Inflammatory macrophage treated with lipopolysaccharide for 4 hours (primary cell): ENCODE measurements at regions not wholly inside any gene's neighbourhood (a gene's known extent, or its start where the extent isn't known, plus 50 kb on each side); places are given as distances from the start of the nearest gene placed in this dataset.

Source experiments
- DNase-seq: peaks from one replicate; pipeline ENCODE4 v3.0.0-alpha.2; 2020

DNA sequence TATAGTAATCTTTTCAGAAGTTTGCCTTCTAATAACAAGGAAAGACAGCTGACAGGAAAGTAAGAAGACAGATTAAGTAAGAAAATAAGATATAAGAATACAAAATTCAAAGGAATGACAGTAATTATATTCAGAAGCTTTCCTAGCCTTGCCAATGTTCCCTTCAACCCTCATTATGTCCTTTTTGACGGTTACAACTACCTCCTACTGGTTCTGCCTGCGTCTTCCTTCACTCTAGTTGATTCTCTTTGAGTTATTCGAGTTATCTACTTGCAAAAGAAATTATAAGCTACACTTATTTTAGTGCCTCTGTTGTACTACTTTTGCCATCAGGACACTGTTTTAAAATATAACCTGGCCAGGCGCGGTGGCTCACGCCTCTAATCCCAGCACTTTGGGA, 218.9 kb upstream of the GYPC start:
- no peak for DNase-seq

DNA sequence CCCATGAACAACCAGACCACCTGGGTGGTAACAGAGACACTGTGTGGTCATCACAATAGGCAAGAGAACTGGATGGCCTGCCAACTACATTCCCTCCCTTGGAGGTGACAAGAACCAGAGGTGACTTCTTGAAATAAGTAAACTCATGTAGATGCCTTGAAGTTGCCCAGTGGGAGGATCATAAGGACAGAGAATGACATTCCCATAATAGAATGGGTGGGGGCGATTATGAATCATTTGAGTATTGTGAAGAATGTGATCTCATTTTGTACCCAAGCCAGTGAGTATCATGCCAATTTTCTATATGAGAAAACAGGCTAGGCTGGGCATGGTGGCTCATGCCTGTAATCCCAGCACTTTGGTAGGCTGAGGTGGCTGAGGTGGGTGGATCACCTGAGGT, 211.4 kb upstream of the GYPC start:
- DNase-seq = no peak

DNA sequence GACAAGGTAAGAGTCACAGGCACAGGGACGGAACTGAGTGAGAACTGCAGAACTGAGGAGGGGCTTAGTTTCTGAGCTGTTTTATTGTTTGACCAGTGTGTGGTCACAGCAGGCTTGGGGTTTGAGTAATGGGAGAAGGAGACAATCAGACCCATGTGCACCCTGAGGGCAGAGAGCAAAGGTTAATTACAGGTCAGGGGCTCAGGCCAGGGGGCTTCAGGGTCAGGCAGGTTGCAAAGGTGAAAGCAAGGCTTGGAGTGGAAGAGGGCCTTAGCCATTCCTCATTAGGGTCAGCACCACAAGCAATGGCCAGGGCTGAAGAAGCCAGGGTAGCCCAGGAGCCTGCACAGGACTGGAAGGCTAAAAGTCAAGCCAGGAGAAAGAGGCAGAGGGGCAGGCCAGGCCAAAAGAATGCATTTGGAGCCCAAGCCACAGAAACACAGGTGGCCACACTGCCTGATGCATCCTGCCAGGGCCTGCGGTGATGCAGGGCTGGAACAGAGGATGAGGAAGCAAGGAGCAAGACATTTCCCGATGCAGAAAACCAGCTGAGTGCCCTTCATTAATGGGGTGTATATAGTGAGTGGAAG, 209.8 kb upstream of the GYPC start:
- no peak for DNase-seq

DNA sequence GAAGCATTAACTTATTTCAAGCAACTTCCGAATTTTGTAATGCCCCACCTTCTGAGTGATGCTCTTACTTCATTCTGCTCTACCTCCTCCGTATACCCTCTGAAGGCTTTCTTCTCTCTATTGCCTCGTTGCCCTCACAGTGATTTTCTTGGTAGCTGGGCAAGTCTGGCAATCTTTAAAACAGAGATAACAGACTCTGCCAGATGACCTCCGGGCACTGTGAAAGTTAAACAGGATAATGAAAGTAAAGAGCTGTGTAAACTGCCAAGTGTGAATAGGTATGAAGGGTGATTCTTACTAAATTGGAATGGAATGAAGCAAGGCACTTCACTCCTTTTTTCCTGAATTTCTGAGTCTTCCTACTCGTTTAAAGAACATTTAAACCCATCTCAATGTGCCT, 207.3 kb upstream of the GYPC start:
- no peak for DNase-seq

DNA sequence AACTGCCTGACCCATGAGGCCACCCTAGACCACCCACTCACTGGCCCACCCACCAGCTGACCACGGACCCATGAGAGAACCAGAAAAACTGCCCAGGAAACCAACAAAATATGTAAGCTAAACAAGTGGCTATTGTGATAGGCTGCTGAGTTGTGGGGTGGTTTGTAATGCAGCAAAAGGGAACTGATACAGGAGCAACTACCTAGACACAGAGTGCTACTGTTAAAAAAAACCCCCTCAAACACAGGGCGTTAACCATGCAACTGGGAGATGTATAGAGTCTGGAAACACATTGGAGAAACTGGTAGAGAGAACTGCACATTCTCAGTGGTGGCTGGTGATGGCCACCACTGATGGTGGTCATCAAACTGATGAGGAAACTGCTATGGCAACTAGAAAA, 206.3 kb upstream of the GYPC start:
- no peak for DNase-seq

DNA sequence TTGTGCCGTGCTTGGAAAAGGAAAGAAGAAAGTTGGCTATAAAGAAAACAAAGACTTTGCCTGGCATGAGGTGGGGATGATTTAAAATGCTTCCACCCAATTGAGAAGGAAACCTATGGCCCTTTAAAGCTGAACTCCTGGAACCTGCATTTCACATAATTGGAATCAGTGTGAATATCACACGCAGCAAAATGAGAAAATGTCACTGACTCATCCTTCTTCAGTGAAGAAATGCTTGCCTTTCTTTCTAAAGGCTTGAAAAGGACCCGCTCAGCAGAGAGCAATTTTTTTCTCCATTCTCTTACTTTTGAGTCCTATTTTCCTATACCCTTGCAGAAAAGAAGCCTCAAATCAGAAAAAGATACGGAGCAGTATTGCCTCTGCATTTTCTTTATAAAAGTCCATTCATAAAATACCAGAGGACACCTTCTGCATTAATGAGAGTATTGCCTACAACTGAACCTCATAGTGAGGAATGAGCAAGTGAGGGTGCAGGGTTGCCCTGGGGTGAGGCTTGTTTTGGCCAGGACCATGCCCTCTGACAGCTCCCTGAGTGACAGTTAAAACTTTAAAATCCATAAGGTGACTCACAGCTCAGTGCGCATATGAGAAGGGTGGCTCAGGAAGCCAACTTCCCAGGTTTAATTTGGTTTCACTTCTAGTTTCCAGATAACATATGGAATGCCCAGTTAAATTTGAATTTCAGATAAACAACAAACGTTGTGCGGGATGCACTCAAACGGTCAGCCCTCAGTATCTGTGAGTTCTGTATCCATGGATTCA, 191.9 kb upstream of the GYPC start:
- no peak for DNase-seq

DNA sequence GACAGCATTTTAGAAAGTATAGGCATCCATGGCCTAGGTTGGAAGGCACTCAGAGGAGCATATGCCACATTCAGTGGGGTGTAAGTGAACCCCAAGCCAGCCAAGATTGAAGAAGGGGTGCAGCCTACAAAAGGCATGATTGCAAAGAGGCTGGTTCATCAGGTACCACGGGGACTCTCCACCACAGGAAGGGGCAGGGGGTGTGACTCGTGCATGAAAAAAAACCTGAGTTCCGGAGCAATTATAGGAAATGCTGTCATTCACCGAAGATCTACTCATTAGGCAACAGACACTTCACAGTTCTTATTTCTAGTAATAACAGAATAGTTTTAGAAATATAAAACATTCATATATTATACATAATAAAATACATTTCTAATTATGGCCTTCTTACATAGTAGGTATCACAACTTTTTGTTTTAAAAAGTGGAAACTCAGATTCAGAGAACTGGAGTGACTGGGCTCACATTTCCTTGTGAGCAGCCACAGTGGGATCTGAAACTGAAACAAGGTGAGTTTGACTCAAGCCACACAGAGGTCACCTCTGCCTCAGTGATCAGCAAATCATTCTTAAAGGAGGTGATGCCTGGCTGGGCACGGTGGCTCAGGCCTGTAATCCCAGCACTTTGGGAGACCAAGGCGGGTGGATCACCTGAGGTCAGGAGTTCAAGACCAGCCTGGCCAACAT, 188.4 kb upstream of the GYPC start:
- DNase-seq = no peak

DNA sequence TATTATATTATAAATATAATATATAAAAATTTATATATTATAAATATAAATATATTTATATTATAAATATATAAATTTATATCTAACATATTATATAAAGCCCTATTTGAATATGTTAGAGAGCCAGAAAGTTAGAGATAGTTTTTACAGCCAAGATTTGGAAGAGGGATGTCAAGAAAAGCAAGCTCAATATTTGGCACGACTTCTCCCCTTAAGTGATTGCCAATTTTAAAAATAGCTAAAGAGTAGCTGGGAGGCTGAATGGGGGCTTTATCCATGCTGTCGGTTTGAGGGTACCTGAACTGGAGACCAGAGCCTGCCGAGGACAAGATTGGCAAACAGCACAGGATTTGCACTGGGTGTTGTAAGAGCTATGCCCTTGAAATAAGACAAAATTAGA, 180.9 kb upstream of the GYPC start:
- no peak for DNase-seq

DNA sequence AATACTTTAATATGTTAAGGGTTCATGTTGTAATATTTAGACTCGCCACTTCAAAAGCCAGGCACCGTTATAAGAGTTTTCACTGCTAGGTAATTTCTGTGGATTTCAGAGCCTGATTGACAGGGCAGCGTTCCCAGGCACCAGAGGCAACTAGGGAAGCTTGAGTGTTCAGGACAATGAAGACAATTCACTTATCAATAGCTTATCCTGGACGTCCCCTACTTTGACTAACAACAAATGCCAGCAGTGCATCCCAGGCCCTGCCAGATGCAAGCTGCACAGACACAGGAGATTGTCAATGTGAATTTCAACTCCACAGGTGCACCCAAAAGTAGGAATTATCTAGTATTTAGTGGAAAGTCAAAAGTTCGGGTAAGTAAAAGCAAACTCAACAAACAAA, 179.3 kb upstream of the GYPC start:
- no peak for DNase-seq

DNA sequence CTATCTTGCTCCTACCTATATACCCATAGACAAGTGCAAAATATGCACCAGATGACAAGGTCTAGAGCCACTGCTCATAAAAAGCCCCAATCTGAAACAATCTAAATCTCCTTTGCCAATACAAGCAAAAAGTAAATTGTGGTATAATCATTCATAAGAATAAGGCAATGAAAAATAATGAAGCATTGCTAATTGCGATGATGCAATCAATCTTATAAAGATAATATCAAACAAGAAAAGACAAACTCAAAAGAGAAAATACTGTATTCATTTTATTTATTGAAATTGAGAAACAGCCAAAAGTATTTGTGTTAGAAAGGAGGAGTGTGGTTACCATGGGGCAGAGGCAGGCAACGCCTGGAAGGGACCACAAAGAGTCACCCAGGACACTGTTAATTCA, 175.9 kb upstream of the GYPC start:
- DNase-seq = no peak

DNA sequence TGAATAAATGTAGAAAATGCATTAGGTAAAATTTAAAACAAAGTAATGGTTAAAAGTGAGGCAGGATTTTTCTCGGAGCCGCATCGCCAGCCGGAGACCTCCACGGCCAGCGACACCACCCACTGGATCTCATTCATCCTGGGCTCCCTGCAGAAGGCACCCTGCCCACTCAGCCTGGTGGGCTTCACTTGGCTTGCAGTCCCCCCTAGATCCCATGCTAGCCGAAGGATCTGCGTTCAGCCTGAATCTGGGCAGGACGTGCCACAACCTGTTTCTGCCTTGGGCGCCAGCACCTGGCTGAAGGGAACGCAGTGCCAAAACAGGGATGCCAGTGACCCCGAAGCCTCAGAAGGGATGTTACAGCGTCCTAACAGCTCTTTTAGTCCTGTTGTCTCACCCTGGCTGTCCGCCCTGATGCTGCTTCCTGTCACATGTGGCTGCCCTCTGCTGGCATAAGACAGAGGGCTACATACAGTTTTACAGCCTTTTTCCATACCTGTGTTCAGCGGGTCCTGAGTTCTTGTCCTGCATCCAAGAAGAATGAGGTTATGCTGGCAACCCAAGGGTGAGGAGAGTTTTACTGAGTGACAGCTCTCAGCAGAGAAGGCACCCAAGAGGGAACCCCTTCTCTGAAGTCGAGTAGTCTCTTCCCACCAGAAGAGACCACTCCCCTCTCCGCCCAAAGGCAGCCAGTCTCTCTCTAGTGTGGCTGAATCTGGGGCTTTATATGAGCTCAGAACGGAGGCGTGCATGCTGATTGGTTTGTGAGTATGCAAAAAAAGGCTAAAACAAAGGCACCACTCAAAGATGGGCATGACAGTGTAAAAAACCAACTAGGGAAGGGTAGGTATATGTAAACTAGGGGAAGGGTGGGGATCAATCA, 173.1 kb upstream of the GYPC start:
- no peak for DNase-seq

DNA sequence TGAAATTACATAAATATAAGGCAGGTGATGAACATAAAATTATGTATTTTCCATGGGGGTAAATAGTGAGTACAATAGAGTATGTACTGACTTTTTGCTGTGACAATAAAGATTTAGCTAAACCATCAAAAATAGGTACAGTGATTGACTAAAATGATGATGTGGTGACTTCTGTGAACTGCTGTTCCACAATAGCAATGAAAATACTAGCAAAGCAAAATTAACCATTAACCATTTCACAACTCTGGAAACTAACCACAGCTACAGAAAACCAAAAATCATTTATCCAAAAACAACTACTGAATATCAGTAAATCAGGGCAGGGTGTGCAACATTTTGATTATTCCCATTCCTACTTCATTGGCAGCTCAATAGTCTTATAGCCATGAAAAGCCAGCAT, 161.4 kb upstream of the GYPC start:
- no peak for DNase-seq

DNA sequence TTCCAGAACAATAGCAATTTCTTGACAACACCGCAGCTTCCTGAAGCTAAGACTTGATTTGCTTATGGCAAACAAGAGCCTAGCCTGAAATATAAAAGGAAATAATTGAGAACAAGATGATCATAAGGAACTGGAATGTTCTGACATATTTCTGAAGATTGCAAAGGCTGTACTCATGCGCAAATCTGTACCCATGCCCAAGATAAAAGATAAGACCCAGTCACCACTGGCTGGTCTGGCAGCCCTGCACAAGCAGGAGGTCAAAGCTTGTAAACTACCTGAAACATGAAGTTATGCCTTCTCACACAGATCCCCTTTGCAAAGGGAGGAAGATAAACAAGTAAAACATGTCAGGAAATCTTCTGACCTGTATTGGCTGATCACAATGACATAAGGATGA, 160.8 kb upstream of the GYPC start:
- DNase-seq = no peak

DNA sequence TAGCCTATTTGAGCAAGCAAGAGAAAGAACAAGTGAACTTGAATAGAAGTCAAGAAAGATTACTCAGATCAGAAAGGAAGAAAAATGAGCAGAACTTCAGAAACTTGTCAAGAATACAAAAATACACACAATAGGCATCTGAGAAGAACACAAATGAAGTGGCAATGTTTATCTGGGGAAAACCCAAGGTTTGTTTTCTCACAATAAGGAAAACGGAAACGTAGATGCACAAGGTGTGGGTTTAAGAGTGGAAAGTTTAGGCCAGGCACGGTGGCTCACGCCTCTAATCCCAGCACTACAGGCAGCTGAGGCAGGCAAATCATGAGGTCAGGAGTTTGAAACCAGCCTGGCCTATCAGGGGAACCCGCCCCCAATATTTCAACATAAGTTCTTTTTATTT, 159.5 kb upstream of the GYPC start:
- DNase-seq = no peak

DNA sequence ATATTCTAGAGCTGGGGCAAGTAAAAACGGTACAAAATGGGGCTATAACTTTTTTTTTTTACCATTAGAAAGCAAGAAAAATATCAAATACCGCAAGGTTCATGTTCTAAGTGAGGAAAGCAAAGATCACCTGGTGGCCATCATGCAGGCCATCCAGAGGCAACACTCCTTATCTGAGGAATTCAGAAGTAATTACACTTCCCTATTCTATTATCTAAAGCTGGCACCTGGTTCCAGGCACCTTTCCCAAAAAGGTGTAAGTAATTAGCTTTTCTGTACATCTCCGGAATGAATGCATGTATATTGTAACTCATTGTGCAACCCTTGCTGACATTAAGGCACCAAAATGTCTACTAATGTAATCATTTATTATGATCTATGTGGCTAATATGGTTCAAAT, 152.5 kb upstream of the GYPC start:
- no peak for DNase-seq

DNA sequence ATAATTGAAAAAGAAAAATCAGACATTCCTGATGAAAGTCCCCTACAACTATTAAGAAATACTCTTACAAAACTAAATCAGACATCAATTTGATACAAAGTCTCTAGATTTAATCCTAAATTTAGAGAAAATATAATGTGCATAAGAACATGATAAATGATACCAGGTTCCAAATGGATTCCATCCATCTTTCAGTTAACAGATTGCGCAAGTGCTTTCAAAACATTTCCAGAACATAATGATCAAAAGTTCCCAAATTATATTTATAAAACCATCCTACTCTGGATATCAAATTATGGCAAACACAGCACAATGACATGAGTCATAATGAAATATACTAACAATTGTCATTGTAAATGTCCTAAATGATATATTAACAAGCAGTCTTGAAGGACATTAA, 151.0 kb upstream of the GYPC start:
- DNase-seq = no peak

DNA sequence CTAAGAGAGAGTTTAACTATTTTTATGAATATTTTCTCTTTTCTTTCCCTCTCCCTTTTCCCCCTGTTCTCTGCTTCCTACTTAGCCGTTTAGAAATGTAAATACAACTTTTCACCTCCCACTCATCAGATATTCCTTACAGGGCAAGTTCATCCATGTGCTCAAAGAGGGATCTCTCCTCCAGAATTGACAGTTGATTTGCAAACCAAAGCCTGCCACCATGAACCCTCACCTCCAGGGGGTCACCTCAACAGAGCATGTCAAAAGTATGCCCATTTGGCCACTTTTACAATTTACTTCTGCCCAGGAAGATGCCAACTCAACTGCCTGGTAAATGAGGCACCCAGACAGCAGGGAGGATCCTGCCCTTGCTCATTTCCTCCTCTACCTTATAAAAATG, 149.2 kb upstream of the GYPC start:
- no peak for DNase-seq

DNA sequence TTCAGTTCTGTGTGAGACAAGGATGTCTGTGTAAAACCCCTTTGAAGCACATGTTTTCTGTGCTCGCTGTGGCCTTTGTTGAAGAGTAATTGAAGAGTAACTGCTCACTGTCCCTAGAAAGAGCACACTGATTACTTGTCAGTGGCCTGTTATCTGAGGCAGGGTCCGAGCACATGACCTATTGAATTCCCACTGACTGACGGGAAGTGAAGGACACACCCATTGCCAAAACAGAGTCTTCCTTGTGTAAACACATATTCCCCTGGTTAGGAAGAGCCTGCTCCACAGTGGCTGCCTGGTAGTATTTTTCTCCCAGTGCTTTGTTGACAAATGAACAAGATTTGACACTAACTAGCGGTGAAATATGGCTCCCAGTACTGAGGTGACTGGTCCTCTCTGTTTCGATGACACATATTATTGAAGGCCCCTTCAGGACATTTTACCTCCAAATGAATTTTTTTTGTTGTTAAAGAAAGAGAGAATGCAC, 148.5 kb upstream of the GYPC start:
- no peak for DNase-seq

DNA sequence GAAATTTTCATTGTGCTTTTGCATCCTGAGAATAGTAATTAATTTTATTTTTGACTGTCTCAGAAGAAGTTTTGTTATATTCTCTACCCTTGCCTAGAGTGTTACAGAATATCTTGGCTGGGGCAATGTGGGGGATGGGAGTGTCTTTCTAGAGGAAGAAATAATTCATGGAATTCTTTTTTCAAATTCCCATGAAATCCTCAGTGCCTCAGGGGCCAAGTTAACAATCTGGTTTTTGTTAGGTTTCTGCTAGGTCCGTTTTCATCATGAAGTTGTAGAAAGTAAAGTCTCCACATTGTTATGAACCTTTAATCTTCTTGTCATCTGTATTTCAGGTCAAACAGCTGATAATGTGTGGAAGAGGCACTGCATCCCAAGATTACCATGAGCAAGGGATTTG, 145.6 kb upstream of the GYPC start:
- no peak for DNase-seq

DNA sequence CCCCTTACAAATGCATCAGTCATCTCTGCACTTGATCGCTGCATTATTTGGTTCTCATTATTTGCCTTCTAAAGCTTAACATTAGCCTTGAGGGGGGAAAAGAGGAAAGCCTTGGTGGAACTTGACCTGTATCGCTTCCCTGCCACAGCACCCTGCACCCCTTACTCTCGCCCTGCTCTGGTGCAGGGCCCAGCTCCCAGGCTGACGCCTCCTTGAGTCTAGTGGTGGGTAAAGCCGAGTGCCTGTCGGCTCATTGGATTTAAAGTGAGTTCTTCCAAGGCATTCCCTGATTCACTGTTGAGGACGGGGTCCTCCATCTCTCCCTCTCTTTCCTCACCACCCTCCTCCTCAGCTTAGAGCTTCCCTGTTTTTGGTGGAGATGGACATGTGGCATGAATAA, 145.0 kb upstream of the GYPC start:
- DNase-seq = no peak

DNA sequence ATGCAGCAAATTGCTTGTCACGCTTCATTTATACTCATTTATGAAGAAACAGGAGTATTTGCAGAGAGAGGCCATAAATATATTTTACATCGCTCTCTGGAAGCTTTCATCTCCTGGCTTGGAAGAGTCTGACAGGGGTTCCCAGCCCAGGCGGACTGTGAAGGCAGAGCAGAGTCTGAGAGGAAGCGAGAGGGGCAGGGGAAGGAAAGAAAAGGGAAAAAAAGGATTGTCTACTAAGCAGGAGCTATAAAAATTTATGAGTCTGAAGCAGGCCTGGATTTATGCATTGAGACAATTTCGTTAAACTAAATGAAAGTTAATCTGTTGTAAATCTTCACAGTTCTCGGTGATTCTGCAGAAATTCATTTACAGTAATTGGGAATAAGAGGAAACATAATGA, 143.9 kb upstream of the GYPC start:
- DNase-seq = no peak

DNA sequence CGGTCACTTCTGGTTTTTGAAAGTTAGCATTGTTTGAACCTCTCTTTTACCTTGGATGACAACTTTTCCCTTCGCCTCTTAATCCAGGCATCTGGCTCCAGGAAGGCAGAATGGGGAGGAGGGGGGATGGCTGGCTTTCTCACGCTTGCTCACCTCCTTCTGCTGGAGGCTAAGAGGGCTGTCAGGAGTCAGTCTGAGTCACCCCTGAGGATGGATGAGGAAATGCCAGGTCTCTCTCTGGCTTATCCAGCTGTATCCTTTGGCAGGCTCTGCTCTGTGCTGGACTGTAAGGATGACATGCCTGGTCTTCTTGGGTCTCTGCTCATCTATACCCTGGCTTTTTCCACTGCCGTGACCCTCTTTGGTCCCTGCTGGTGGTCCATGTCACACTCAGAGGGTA, 142.9 kb upstream of the GYPC start:
- no peak for DNase-seq

DNA sequence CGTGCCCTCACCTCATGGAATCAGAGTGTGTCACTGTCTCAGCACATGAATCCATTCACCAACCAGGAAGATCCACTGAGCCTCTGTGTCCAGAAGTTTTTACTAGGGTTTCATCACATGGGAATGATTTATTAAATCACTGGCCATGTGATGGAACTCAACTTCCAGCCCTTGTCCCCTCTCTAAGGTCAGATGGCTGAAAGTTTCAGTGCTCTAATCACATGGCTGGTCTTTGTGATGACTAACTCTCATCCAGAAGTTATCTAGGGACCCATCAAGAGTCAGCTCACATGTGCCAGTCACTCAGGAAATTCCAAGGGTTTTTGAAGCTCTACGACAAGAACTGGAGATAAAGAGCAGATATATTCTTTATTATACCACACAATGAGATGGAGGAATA, 140.5 kb upstream of the GYPC start:
- DNase-seq = peak; percentile 18
